ENCODE measurements at regions not wholly inside any gene's neighbourhood (a gene's known extent, or its start where the extent isn't known, plus 50 kb on each side); places are given as distances from the start of the nearest gene placed in this dataset.

DNA sequence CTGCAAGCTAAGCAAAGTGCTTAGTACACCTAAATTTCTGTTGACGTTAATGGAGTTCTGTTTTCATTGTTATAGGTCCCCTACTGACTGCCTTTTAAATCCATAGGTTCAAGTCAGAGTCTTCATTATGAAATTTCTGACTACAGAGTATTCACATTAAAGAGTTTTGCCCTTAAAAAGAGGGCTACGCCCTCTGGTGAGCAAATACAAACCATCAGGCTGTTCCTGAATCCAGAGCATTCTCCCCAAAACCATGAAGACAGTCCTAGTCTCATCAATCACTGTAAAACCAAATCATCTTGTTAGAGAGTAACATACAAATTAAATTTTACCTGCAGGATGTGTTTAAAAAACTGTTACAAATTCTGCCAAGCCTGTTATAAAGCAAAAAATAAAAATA lies 1091.7 kb downstream of the TDRD15 start:
- TF ChIP-seq, protein P1, sequence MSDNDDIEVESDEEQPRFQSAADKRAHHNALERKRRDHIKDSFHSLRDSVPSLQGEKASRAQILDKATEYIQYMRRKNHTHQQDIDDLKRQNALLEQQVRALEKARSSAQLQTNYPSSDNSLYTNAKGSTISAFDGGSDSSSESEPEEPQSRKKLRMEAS (CRISPR knock-in tag; IDR thresholded peaks at IDR 0.05) = no peak
- TF ChIP-seq ESRRA (CRISPR knock-in tag; IDR thresholded peaks at IDR 0.05; ENCODE audit: borderline replicate concordance) (no peak), NR3C1 (CRISPR knock-in tag; conservative IDR thresholded peaks at IDR 0.05; ENCODE audit: low read depth) (no peak), ELF4 (CRISPR knock-in tag; IDR thresholded peaks at IDR 0.05; ENCODE audit: low read depth) (no peak), ZNF317 (CRISPR knock-in tag; IDR thresholded peaks at IDR 0.05; ENCODE audit: borderline replicate concordance, low read depth) (no peak), ZNF423 (CRISPR knock-in tag; IDR thresholded peaks at IDR 0.05) (no peak)
- TF ChIP-seq, protein P2, sequence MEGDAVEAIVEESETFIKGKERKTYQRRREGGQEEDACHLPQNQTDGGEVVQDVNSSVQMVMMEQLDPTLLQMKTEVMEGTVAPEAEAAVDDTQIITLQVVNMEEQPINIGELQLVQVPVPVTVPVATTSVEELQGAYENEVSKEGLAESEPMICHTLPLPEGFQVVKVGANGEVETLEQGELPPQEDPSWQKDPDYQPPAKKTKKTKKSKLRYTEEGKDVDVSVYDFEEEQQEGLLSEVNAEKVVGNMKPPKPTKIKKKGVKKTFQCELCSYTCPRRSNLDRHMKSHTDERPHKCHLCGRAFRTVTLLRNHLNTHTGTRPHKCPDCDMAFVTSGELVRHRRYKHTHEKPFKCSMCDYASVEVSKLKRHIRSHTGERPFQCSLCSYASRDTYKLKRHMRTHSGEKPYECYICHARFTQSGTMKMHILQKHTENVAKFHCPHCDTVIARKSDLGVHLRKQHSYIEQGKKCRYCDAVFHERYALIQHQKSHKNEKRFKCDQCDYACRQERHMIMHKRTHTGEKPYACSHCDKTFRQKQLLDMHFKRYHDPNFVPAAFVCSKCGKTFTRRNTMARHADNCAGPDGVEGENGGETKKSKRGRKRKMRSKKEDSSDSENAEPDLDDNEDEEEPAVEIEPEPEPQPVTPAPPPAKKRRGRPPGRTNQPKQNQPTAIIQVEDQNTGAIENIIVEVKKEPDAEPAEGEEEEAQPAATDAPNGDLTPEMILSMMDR (IDR thresholded peaks at IDR 0.05) = 0 out of 2 replicates have a peak, but pooled peaks have one; percentile 17
- TF ChIP-seq, protein P3, sequence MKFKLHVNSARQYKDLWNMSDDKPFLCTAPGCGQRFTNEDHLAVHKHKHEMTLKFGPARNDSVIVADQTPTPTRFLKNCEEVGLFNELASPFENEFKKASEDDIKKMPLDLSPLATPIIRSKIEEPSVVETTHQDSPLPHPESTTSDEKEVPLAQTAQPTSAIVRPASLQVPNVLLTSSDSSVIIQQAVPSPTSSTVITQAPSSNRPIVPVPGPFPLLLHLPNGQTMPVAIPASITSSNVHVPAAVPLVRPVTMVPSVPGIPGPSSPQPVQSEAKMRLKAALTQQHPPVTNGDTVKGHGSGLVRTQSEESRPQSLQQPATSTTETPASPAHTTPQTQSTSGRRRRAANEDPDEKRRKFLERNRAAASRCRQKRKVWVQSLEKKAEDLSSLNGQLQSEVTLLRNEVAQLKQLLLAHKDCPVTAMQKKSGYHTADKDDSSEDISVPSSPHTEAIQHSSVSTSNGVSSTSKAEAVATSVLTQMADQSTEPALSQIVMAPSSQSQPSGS (CRISPR knock-in tag; IDR thresholded peaks at IDR 0.05; ENCODE audit: borderline replicate concordance, low read depth) = no peak
- TF ChIP-seq, protein P4, sequence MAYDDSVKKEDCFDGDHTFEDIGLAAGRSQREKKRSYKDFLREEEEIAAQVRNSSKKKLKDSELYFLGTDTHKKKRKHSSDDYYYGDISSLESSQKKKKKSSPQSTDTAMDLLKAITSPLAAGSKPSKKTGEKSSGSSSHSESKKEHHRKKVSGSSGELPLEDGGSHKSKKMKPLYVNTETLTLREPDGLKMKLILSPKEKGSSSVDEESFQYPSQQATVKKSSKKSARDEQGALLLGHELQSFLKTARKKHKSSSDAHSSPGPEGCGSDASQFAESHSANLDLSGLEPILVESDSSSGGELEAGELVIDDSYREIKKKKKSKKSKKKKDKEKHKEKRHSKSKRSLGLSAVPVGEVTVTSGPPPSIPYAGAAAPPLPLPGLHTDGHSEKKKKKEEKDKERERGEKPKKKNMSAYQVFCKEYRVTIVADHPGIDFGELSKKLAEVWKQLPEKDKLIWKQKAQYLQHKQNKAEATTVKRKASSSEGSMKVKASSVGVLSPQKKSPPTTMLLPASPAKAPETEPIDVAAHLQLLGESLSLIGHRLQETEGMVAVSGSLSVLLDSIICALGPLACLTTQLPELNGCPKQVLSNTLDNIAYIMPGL (CRISPR knock-in tag; IDR thresholded peaks at IDR 0.05) = no peak

Measured in WTC11 (cell line).